GM12864 (cell line): ENCODE measurements at regions not wholly inside any gene's neighbourhood (a gene's known extent, or its start where the extent isn't known, plus 50 kb on each side); places are given as distances from the start of the nearest gene placed in this dataset.

Experiments used
- DNase-seq: peaks from one replicate; pipeline ENCODE4 v3.0.0-alpha.2; 2011; ENCODE audit warnings: low read depth
- H3K4me3 ChIP-seq: 2 replicates; pipeline ENCODE4 v1.5.1; 2011; ENCODE audit warnings: mild to moderate bottlenecking, low read depth, low read length, control low read depth
- TF ChIP-seq, protein P1 (sequence below): IDR thresholded peaks from 2 replicates; pipeline ENCODE4 v1.5.1; 2011; ENCODE audit warnings: low read depth, mild to moderate bottlenecking, moderate library complexity, low read length, control low read depth, inconsistent platforms; ENCODE audit errors: missing control alignments

DNA sequence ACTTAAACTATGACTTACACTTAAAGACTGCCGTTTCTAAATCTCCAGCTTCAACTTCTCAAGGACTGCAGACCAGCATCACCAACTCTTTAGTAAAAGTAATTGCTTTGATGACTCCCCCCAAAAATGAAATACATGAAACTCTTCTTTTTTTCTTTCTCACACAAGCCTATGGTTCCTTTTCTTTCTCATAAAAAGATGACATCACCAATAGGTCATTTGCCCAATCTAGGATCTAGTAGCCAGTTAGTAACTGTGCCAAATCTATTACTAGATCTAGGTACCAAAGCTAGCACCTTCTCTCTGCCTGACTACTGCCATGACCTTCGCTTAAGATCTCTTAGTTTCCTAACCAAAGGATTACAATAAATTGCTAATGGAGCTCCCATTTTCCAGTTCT lies 1266.0 kb upstream of the ADGRL4 start:
- TF ChIP-seq, protein P1, sequence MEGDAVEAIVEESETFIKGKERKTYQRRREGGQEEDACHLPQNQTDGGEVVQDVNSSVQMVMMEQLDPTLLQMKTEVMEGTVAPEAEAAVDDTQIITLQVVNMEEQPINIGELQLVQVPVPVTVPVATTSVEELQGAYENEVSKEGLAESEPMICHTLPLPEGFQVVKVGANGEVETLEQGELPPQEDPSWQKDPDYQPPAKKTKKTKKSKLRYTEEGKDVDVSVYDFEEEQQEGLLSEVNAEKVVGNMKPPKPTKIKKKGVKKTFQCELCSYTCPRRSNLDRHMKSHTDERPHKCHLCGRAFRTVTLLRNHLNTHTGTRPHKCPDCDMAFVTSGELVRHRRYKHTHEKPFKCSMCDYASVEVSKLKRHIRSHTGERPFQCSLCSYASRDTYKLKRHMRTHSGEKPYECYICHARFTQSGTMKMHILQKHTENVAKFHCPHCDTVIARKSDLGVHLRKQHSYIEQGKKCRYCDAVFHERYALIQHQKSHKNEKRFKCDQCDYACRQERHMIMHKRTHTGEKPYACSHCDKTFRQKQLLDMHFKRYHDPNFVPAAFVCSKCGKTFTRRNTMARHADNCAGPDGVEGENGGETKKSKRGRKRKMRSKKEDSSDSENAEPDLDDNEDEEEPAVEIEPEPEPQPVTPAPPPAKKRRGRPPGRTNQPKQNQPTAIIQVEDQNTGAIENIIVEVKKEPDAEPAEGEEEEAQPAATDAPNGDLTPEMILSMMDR, result no peak

DNA sequence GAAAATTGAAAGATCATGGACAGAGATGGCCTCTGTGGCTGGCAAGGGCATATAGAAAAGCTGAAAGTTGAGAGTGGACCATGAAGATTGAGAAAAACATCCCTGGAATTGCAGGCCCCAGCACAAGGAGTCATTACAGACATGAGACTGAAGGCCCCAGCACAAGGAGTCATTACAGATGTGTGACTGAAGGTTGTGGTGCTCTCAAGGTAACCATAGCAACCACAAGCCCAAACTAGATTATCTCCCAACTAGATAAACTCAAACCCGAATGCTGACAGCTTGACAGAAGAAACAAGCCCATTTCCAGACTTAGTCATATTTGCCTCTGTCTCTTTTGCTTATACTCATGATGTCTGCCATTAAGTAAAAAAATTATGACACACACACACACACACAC lies 1252.1 kb upstream of the ADGRL4 start:
- DNase-seq, result no peak
- TF ChIP-seq, protein P1, result no peak
- H3K4me3 ChIP-seq, result no peak overlapping the region

More for the DNA sequence above, 1266.0 kb upstream of the ADGRL4 start:
- DNase-seq, result no peak
- no peak overlapping the region for H3K4me3 ChIP-seq

DNA sequence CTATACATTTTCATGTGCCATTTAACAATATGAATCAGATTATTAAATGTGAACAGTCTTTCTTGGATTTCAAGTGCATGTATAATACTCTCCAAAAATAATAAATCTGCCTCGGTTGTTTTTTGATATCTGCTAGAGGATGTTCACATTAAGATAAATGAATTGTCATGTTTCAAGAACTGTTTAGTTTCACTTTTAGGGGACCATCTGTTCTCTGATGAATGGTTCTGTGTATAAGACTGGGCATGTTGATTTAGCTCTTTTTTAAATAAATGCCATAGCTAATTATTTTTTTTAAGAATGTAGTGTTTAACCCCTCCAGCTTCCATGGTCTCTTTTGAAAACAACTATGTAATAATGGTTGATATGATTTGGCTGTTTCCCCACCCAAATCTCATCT lies 1245.1 kb upstream of the ADGRL4 start:
- DNase-seq, result no peak
- TF ChIP-seq, protein P1, result no peak
- H3K4me3 ChIP-seq, result no peak overlapping the region

DNA sequence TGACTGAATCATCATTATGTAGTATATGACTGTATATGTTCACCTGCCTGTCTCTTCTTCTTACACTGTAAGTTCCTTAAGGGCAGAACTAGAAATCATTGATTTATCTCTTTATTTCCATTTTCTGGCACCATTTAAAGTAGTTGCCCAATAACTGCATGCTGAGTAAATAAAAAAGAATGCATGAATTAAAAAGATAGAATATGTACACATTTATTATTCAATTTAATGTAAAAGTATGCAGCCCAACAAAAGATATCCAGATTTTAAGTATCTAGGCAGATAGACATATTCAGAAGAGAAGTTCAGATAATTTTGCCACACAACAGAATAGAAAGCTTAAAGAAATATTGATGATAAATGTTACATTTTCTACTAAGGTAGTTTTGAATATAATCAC lies 1244.6 kb upstream of the ADGRL4 start:
- DNase-seq, result no peak
- no peak overlapping the region for H3K4me3 ChIP-seq
- TF ChIP-seq, protein P1, result no peak

DNA sequence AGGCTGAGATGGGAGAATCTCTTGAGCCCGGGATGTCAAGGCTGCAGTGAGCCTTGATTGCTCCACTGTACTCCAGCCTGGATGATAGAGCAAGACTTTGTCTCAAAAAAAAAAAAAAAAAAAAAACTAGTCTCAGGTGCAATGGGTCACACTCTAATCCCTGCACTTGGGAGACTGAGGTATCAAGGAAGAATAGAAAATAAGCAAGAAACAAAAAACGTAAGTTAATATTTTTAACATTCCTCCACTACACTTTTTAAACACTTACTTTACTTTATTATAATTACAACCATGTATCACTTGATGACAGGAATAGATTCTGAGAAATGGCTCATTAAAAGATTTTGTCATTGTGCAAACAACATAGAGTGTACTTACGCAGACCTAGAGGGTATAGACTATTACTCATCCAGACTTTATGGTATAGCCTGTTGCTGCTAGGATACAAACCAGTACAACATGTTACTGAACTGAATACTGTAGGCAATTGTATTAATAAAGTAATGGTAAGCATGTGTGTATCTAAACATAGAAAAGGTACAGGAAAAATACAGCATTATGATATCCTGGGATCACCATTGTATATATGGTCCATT lies 1244.1 kb upstream of the ADGRL4 start:
- no peak for DNase-seq
- TF ChIP-seq, protein P1, result no peak
- H3K4me3 ChIP-seq, result no peak overlapping the region

DNA sequence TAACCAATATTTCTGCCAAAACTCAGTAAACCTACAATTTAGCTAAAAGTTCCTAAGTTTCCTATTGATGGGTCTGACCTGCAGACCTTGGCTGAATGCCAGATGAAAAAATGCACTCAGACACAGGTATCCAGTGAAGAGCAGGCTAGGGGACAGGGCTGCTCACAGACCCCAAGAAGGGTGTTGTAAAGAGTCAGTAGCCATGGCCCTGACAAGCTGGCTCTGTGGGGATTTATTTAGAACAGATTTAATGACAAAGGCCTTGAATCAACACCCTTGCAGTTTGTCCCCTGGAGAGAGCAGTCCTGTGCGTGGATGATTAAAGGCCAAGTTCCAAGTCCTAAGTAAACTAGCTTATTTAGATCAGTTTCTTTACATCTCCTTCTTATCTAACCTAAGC lies 1243.2 kb upstream of the ADGRL4 start:
- H3K4me3 ChIP-seq, result no peak overlapping the region
- DNase-seq, result no peak
- TF ChIP-seq, protein P1, result no peak

DNA sequence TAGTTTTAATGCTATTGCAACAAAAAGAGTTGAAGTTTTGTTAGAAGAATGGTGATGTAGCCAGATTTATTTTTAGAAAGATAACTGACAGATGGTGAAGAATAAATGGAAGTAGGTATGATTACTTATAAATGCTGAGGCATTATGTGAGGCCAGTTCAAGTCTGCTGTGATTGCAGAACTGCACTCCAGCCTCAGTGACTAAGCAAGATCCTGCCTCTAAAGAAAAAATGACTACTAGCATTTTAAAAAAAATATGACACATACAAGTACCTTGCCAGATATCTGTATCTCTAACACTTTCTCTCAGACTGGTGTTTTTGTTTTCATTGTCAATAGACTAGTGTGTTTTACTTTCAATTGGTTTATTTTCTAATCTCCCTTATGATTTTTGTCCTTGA lies 1242.4 kb upstream of the ADGRL4 start:
- no peak for DNase-seq
- TF ChIP-seq, protein P1, result no peak
- no peak overlapping the region for H3K4me3 ChIP-seq
